ENCODE measurements at regions not wholly inside any gene's neighbourhood (a gene's known extent, or its start where the extent isn't known, plus 50 kb on each side); places are given as distances from the start of the nearest gene placed in this dataset.

GRCh38 chr14:84343656-84344055 lies 1186.3 kb upstream of the FLRT2 start:
- DNase-seq = no peak

GRCh38 chr14:84351646-84352045 lies 1178.3 kb upstream of the FLRT2 start:
- no peak for DNase-seq

GRCh38 chr14:84361476-84361875 lies 1168.5 kb upstream of the FLRT2 start:
- DNase-seq = no peak

- DNase-seq = no peak
Measured at GRCh38 chr14:84375235-84375634, 1154.7 kb upstream of the FLRT2 start.

GRCh38 chr14:84390010-84390409 lies 1139.9 kb upstream of the FLRT2 start:
- no peak for DNase-seq

- no peak for DNase-seq
Measured at GRCh38 chr14:84397631-84398030, 1132.3 kb upstream of the FLRT2 start.

- DNase-seq = no peak
Measured at GRCh38 chr14:84399296-84399910, 1130.5 kb upstream of the FLRT2 start.

- no peak for DNase-seq
Measured at GRCh38 chr14:84401631-84402030, 1128.3 kb upstream of the FLRT2 start.

- DNase-seq = no peak
Measured at GRCh38 chr14:84403585-84403984, 1126.4 kb upstream of the FLRT2 start.

GRCh38 chr14:84404246-84404645 lies 1125.7 kb upstream of the FLRT2 start:
- no peak for DNase-seq

- no peak for DNase-seq
Measured at GRCh38 chr14:84409435-84409834, 1120.5 kb upstream of the FLRT2 start.

GRCh38 chr14:84410344-84410743 lies 1119.6 kb upstream of the FLRT2 start:
- no peak for DNase-seq

GRCh38 chr14:84420221-84420620 lies 1109.7 kb upstream of the FLRT2 start:
- DNase-seq = no peak

- no peak for DNase-seq
Measured at GRCh38 chr14:84421621-84422020, 1108.3 kb upstream of the FLRT2 start.

- no peak for DNase-seq
Measured at GRCh38 chr14:84425968-84426367, 1104.0 kb upstream of the FLRT2 start.

GRCh38 chr14:84432676-84433075 lies 1097.3 kb upstream of the FLRT2 start:
- no peak for DNase-seq

- DNase-seq = no peak
Measured at GRCh38 chr14:84433961-84434360, 1096.0 kb upstream of the FLRT2 start.

- no peak for DNase-seq
Measured at GRCh38 chr14:84435820-84436324, 1094.1 kb upstream of the FLRT2 start.

- no peak for DNase-seq
Measured at GRCh38 chr14:84436528-84436927, 1093.4 kb upstream of the FLRT2 start.

- DNase-seq = no peak
Measured at GRCh38 chr14:84442521-84442920, 1087.4 kb upstream of the FLRT2 start.

GRCh38 chr14:84445486-84445885 lies 1084.5 kb upstream of the FLRT2 start:
- DNase-seq = no peak

GRCh38 chr14:84446250-84446649 lies 1083.7 kb upstream of the FLRT2 start:
- DNase-seq = no peak

GRCh38 chr14:84453307-84453950 lies 1076.5 kb upstream of the FLRT2 start:
- DNase-seq = no peak

All from amygdala (tissue), 56 donors.